CMK (cell line): ENCODE measurements at regions not wholly inside any gene's neighbourhood (a gene's known extent, or its start where the extent isn't known, plus 50 kb on each side); places are given as distances from the start of the nearest gene placed in this dataset.

Experiments
- DNase-seq: peaks from one replicate; pipeline ENCODE4 v3.0.0-alpha.2; 2010; ENCODE audit warnings: low read depth

GRCh38 chr2:238635647-238636051 is 208.9 kb downstream of the ASB1 start:
- DNase-seq, result no peak

DNA sequence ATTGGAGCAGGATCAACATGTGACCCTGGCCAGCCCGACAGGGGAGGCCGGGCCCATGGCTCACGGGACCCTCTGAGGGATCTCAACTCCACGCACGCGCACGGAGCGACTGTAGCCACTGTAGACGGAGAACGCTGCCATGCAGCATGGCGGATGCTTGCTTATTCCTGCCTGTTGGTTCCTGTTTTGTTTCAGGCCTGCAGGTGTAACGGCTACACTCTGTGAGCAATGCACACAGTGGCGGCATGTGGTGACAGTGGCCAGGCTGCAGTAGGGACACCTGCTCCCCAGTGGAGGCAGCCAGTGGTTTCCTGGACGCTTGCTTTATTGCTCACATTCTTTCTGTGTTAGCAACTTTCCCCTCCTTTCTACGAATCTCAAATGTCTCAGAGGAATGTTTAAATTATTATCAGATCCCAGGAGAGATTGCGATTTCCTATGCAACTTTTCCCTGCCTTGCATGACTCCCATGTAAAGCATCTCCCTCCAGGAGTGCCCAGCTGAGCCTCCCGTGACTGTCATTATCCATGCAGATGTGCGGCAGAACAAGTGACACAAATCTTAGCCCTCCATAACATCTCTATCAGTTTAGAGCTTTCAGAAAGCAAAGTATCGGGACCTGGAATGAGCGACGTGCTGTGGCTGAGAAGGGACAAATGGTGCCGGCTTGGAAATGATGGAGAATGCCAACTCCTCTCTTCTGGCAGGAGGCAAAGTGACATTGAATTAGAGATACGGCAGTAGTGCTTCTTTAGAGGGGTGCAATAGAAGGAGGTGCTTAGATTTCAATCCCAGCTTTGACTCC is 209.7 kb downstream of the ASB1 start:
- no peak for DNase-seq

DNA sequence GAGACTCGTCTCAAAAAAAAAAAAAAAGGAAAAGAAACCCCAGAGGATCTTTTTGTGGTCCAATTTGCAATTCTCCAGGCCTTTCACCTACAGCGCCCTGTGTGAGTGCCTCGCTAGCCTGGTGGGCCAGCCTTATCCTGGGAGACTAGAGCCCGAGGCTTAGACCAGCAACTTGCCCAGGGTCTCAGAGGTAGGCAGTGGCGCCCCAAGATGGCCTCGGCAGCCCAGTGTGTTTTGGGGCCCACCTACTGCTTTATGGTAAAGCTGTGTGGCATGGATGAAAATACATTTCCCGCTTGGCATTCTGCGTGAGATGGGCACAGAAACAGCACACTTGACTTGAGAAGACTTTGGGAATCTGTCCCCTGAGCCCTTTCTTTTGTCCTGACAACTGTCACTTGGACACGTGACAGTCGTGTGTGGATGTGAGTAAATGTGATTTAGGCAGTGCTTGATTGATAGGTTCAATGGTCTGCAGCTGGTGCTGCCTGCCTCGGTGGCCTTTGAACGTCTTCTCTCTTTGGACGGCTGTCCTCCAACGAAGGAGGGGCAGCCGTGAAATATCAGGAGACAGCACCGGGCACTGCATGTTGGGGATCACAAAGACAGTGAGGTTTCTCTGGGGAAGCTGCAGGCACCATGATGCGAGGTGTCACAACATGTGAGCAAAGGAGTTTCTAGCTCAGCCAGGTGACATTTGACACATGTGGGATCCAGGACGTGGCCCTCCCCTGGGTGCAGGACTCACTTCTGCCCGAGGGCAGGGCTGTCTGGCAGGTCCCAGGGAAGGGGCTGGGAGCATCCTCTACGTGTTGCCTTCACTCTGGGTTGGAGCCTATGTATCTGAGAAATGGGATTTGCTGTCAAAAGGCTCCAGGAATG is 209.5 kb upstream of the TWIST2 start:
- no peak for DNase-seq

GRCh38 chr2:238638982-238639628 is 208.8 kb upstream of the TWIST2 start:
- no peak for DNase-seq

DNA sequence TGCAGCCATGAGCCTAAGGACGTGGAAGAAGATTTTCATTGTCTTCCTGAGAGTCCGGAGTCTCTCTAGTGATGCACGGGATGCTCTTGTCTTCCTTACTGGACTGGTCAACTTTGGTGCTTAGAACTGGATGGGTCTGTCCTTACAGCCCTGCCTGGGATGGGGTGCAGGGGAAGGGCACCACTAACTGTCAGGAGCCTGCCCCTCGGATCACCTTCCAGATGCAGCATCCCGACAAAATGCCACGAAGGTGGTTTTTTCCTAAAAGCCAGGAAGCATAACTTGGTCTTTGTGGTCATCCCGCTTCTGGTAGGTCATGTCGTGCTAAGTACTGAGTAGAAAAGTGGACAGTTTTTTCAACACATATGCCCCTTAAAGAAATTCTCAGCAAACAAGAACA is 207.4 kb upstream of the TWIST2 start:
- DNase-seq, result no peak

DNA sequence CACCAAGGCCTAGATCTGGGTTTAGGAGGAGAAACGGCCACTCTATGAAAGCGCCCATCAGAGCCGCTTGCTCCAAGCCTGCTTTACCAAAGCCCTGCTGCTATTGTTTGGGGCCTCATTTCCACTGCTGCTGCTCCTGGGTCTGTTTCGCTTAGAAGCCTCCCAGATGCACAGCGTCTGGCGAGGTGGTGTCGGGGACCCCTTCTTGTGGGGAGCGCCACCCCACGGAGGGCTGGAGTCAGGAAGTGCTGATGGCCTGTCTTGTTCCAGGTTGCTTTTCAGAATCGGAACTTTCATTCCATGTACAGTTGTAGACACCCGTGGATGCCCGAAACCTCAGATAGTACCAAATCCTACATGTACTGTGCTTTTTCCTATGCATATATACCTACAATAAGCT is 204.9 kb upstream of the TWIST2 start:
- no peak for DNase-seq

DNA sequence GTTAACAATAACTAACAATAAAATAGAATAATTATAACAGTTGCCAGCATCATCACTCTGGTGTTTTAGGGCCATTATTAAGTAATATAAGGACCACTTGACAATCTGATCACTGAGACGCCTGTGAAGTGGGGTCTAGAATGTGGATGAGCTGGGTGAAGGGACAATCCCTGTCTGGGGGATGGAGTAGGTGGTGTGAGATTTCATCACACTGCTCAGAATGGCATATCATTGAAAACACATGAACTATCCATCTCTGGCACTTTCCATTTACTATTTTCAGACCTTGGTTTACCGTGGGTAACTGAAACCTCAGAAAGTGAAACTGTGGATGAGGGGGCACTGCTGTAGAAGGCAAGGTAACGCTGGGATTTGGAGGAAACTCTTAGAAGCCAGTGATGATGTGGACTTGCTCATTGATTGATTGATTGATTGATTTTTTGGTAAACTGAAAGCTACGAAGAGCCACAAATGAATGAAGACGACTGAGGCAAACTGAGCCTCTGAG is 204.4 kb upstream of the TWIST2 start:
- DNase-seq, result no peak

GRCh38 chr2:238644095-238645081 is 203.5 kb upstream of the TWIST2 start:
- DNase-seq, result no peak

- DNase-seq, result no peak
Measured at GRCh38 chr2:238645095-238645494, 202.8 kb upstream of the TWIST2 start.

DNA sequence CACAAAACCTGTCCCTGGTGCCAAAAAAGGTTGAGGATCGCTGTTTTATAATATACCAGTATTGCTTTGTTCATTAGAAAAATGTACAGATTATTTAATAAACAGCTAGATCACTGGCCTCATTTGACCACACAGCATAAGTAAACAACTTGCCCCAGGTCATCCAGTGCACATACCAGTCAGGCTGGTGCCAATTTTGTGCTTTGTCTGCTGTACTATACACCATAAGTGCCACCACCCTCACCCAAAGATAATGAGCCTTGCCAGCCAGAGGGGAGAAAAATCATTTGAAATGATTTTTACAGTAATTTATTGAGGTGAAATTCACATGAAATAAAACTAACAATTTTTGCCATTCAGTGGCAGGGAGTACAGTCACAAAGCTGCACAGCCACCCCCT is 202.2 kb upstream of the TWIST2 start:
- DNase-seq, result no peak

DNA sequence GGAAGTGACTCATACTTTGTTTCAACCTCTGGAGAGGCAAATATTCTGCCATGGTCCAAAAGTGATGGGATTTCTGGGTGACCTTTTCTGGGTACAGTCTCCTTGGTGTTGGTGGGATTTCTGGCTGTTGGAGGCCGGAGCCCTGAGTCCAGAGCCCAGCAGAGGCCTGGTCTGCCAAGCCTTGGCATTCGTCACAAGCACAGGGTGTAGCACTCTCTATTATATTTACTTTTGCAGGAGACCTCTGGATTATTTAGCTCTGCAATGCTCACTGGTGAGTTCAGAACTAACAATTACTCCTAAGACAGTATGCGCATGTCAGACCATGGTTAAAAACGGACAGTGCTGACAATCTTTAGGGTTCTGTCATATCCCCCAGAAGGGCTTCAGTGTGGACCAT is 201.6 kb upstream of the TWIST2 start:
- no peak for DNase-seq

DNA sequence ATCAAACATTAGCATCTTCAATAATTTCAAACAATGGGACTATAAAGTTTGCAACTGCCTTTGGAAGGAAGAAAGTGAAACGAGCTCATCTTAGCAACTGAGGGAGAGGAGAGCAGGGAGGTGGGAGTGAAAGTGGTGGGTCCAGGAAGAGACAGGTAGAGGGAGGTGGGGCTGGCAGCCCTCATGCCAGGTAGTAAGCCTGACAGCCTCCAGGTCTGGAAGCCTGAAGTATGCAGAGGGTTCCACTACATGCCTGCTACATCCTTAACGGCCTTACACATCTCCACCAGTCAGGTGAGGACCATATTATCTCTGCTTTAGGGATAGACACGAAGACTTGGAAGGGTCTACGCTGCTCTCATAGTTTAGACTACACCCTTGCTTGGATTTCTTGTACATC is 201.1 kb upstream of the TWIST2 start:
- DNase-seq, result no peak

DNA sequence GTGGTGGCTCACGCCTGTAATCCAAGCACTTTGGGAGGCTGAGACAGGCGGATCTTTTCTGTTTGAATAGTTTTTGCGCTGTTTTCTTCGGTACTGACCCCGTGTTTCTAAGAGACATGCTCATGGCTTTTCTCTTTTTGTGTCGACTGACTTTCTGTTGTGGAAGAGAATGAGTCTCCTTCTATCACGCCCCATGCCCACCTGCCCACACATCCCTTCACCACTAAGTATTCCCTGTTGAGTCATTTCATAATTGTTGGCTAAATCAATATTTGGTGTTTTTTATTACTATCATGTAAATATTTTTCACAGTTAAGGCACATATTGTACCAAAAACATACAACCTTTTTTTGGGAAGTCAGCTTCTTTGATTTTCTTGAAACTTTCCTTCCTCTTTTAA is 198.8 kb upstream of the TWIST2 start:
- no peak for DNase-seq

DNA sequence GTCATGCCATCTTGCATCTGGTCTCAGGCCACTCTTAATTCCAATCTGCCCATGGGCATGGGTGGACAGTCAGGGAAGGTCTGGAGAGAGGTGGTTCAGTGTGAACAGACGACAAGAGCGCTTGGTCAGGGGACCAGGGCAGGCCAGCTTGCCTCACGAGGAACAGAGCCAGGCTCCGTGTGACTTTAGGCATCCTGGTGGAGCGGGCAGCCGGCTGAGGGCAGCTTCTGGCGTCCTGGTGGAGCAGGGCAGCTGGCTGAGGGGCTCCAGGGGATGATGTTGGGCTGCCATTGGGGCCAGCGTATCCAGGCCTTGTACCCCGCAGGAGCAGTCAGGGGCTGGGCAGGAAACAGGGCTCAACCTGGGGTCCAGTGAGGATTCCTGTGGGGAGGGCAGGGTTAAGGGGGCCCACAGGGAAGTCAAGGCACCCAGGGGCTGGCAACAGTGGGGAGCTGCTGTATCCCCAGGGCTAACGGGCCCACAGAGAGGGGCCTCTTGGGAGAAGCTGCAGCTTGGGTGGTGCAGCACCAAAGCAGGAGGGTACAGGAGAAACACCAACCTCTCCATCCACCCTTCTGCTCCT is 197.9 kb upstream of the TWIST2 start:
- DNase-seq, result no peak

DNA sequence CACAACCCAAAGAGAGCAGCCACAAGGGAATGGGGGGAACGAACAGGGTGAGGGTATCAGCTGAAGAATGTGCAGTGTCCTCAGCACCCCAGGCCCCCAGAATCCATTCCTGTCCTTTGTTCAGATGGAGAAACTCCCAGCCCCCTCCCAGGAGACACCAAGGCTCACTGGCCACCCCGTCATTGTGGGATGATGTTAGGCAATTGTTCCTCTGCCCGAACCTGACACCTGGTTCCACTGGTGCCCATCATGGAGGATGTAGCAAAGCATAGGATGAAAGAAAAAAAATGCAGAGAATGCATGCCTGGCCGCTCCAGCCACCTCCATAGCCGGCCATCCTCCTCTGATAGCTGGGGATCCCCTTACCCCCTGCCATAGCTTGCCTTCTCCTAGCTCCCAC is 197.3 kb upstream of the TWIST2 start:
- DNase-seq, result no peak

GRCh38 chr2:238651306-238652052 is 196.4 kb upstream of the TWIST2 start:
- DNase-seq, result no peak

DNA sequence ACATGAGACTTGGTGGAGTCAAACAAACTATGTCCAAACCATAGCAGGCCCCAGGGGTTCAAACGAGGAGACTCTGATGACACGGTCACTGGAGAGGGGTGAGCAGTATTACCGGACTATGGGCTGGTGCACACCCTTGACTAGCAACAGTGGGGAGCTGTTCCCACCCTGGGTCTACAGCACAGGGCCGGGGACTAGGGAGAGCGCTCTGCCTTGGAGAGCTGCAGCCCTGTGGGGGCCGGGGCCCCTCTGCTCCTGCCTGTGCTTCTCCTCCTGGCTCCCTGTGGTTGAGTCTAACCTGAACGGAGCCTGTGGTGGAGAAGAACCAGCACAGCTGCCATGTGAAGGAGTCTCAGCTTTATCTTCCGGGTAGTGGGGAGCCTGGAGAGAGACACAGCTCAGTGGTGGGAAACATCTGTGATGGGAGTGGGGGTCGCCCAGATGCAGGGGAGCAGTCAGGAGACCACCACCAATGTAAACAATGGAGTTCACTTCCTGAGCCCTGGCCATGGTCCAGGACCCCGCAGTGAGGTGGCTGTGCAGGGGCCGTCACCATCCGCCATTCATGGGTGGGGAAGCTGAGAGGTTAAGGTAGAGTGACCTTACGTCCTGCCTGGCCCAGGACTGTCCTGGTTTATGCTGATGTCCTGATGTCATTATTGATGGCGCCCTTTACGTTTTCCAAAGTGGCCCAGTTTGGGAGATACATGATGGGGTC is 195.7 kb upstream of the TWIST2 start:
- no peak for DNase-seq

DNA sequence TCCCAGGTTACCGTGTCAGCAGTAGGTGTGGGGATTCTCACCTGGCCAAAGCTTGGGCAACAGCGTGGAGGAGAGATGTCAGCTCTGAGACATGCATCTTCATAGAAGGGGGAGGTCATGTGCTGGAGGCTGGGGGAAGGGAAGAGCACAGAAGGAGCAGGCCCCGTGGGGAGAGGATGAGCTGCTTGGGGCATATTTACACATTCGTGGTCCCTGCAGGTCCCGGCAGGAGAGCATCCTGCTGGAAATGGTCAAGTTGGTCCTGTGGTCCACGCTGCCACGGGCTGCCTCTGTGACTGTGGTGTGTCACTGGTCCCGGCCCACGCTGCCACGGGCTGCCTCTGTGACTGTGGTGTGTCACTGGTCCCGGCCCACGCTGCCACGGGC is 195.1 kb upstream of the TWIST2 start:
- no peak for DNase-seq

DNA sequence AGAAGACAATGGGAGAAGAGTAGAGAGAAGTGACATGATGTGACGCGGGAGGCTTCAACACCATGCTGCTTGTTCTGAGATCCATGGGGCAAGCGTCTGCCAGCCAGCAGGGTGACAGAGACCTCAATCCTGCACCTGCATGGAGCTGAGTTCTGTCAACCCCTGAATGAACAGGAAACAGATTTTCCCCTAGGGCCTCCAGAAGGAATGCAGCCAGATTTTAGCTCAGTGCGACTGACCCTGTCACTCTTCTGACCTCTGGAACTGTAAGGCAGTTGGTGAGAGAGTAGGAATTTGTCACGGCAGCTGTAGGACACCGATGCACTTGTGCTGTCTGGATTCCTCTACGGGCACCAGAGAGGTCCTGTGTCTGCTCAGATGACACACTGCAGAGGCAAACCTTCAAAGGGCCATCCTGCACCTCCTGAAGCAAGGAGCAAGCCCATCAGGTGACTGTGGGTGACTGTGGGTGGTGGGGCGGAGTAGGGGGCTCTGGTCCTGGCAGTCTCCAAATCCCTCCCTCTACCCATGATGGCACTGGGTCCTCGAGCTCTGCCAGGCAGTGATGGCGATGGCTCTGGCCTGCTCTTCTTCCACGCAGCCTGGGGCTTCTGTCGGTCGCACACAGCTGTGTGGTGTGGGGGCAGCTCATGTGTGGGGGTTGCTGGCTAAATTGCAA is 194.3 kb upstream of the TWIST2 start:
- no peak for DNase-seq
